Ishikawa (cell line): ENCODE measurements at regions not wholly inside any gene's neighbourhood (a gene's known extent, or its start where the extent isn't known, plus 50 kb on each side); places are given as distances from the start of the nearest gene placed in this dataset.

Source experiments
- CEBPB ChIP-seq: IDR thresholded peaks from 2 replicates; pipeline ENCODE4 v1.6.1; 2012
- CREB1 ChIP-seq: IDR thresholded peaks from 2 replicates; pipeline ENCODE4 v1.6.1; 2012; ENCODE audit warnings: low read depth
- EGR1 ChIP-seq: IDR thresholded peaks from 2 replicates; pipeline ENCODE4 v1.6.1; 2012
- EP300 ChIP-seq: IDR thresholded peaks from 2 replicates; pipeline ENCODE4 v1.6.1; 2012; ENCODE audit warnings: borderline replicate concordance
- FOXM1 ChIP-seq: IDR thresholded peaks from 2 replicates; pipeline ENCODE4 v1.6.1; 2012; ENCODE audit warnings: low read depth, borderline replicate concordance
- MAX ChIP-seq: IDR thresholded peaks from 2 replicates; pipeline ENCODE4 v1.6.1; 2012
- NFIC ChIP-seq: IDR thresholded peaks from 2 replicates; pipeline ENCODE4 v1.6.1; 2012
- RAD21 ChIP-seq: IDR thresholded peaks from 2 replicates; pipeline ENCODE4 v1.6.1; 2012; ENCODE audit warnings: low read depth
- REST ChIP-seq: IDR thresholded peaks from 2 replicates; pipeline ENCODE4 v1.6.1; 2012; ENCODE audit warnings: low read depth, mild to moderate bottlenecking
- TAF1 ChIP-seq: IDR thresholded peaks from 2 replicates; pipeline ENCODE4 v1.6.1; 2012; ENCODE audit warnings: low read depth, mild to moderate bottlenecking
- TCF12 ChIP-seq: IDR thresholded peaks from 2 replicates; pipeline ENCODE4 v1.6.1; 2012; ENCODE audit warnings: low read depth
- TEAD4 ChIP-seq: IDR thresholded peaks from 2 replicates; pipeline ENCODE4 v1.6.1; 2012
- USF1 ChIP-seq: IDR thresholded peaks from 2 replicates; pipeline ENCODE4 v1.6.1; 2012
- YY1 ChIP-seq: IDR thresholded peaks from 2 replicates; pipeline ENCODE4 v1.6.1; 2012; ENCODE audit warnings: low read depth
- ZBTB7A ChIP-seq: IDR thresholded peaks from 2 replicates; pipeline ENCODE4 v1.6.1; 2012; ENCODE audit warnings: low read depth

- no peak for TF ChIP-seq EGR1
- no peak for TF ChIP-seq EP300
- no peak for TF ChIP-seq TCF12
- TF ChIP-seq ZBTB7A: no peak
- TF ChIP-seq RAD21: no peak
- TF ChIP-seq USF1: no peak
- no peak for TF ChIP-seq TAF1
- no peak for TF ChIP-seq NFIC
- no peak for TF ChIP-seq FOXM1
- TF ChIP-seq TEAD4: no peak
- no peak for TF ChIP-seq CREB1
- TF ChIP-seq MAX: no peak
- no peak for TF ChIP-seq CEBPB
- no peak for TF ChIP-seq YY1
- no peak for TF ChIP-seq REST
Observed at GRCh38 chr5:174315871-174316270, 270.4 kb downstream of the NSG2 start.

GRCh38 chr5:174316326-174316725 lies 270.8 kb downstream of the NSG2 start:
- TF ChIP-seq MAX: no peak
- no peak for TF ChIP-seq TCF12
- TF ChIP-seq EP300: no peak
- TF ChIP-seq YY1: no peak
- no peak for TF ChIP-seq RAD21
- TF ChIP-seq CEBPB: no peak
- TF ChIP-seq EGR1: no peak
- TF ChIP-seq CREB1: no peak
- TF ChIP-seq REST: no peak
- no peak for TF ChIP-seq FOXM1
- no peak for TF ChIP-seq ZBTB7A
- no peak for TF ChIP-seq TEAD4
- no peak for TF ChIP-seq USF1

GRCh38 chr5:174317256-174317894 lies 271.9 kb downstream of the NSG2 start:
- TF ChIP-seq TCF12: no peak
- peak; percentile 88 for TF ChIP-seq RAD21

GRCh38 chr5:174318578-174318977 lies 273.1 kb downstream of the NSG2 start:
- TF ChIP-seq NFIC: no peak
- TF ChIP-seq CEBPB: no peak
- TF ChIP-seq MAX: no peak
- TF ChIP-seq TCF12: no peak

GRCh38 chr5:174319551-174319950 lies 274.0 kb downstream of the NSG2 start:
- TF ChIP-seq EP300: no peak
- no peak for TF ChIP-seq REST
- TF ChIP-seq USF1: no peak
- TF ChIP-seq YY1: no peak
- TF ChIP-seq RAD21: no peak
- TF ChIP-seq TAF1: no peak
- no peak for TF ChIP-seq CEBPB
- TF ChIP-seq FOXM1: no peak
- TF ChIP-seq ZBTB7A: no peak
- TF ChIP-seq NFIC: no peak
- TF ChIP-seq EGR1: no peak
- TF ChIP-seq MAX: no peak
- no peak for TF ChIP-seq TCF12
- no peak for TF ChIP-seq CREB1
- TF ChIP-seq TEAD4: no peak
